ACHN (cell line): ENCODE measurements at regions not wholly inside any gene's neighbourhood (a gene's known extent, or its start where the extent isn't known, plus 50 kb on each side); places are given as distances from the start of the nearest gene placed in this dataset.
"Not testable (repeated sequence)": the region's sequence is repeated elsewhere in the genome, so short reads cannot be mapped to it uniquely, and the experiment has no call there.

ENCODE experiments used
- DNase-seq: peaks from one replicate; pipeline ENCODE4 v3.0.0-alpha.2; 2015
- in situ Hi-C: cut with HindIII; loops from 2 replicates; pipeline ENCODE4 v1.10.0; 2017; ENCODE audit warnings: low sequenced_read_pairs, low pct_ligation_motif_present, low pct_unique_long_range_greater_than_20kb

- no peak for DNase-seq
- in situ Hi-C loops: no loop called here
Observed at GRCh38 chr15:69704700-69705099, 252.1 kb downstream of the RPLP1 start.

GRCh38 chr15:69706353-69707097 lies 253.9 kb downstream of the RPLP1 start:
- in situ Hi-C loops: no loop called here
- DNase-seq: no peak

- in situ Hi-C loops, DNase-seq: not testable (repeated sequence)
Observed at GRCh38 chr15:69707241-69707640, 254.6 kb downstream of the RPLP1 start.

GRCh38 chr15:69708436-69709122 lies 256.0 kb downstream of the RPLP1 start:
- DNase-seq, in situ Hi-C loops: not testable (repeated sequence)

GRCh38 chr15:69712991-69713390 lies 260.4 kb downstream of the RPLP1 start:
- no peak for DNase-seq
- in situ Hi-C loops: no loop called here

GRCh38 chr15:69713726-69714559 lies 261.3 kb downstream of the RPLP1 start:
- in situ Hi-C loops: no loop called here
- DNase-seq: no peak

- in situ Hi-C loops: no loop called here
- DNase-seq: no peak
Observed at GRCh38 chr15:69715210-69715609, 262.6 kb downstream of the RPLP1 start.

GRCh38 chr15:69718436-69718835 lies 265.8 kb downstream of the RPLP1 start:
- no peak for DNase-seq
- in situ Hi-C loops: no loop called here

GRCh38 chr15:69718916-69719315 lies 266.3 kb downstream of the RPLP1 start:
- in situ Hi-C loops: no loop called here
- DNase-seq: no peak

- in situ Hi-C loops: no loop called here
- DNase-seq: no peak
Observed at GRCh38 chr15:69719527-69720240, 267.1 kb downstream of the RPLP1 start.

- in situ Hi-C loops: no loop called here
- DNase-seq: no peak
Observed at GRCh38 chr15:69720536-69720935, 267.9 kb downstream of the RPLP1 start.

- no peak for DNase-seq
- in situ Hi-C loops: no loop called here
Observed at GRCh38 chr15:69722924-69723323, 270.3 kb downstream of the RPLP1 start.

- DNase-seq: no peak
- in situ Hi-C loops: no loop called here
Observed at GRCh38 chr15:69723404-69724096, 270.9 kb downstream of the RPLP1 start.

- in situ Hi-C loops: no loop called here
- DNase-seq: no peak
Observed at GRCh38 chr15:69724333-69724732, 271.7 kb downstream of the RPLP1 start.

- no peak for DNase-seq
- in situ Hi-C loops: no loop called here
Observed at GRCh38 chr15:69725275-69725674, 272.7 kb downstream of the RPLP1 start.

- in situ Hi-C loops: no loop called here
- DNase-seq: no peak
Observed at GRCh38 chr15:69725957-69726356, 273.3 kb downstream of the RPLP1 start.

GRCh38 chr15:69727121-69727924 lies 274.7 kb downstream of the RPLP1 start:
- no peak for DNase-seq
- in situ Hi-C loops: no loop called here
